HG02678 (cell line): ENCODE measurements at regions not wholly inside any gene's neighbourhood (a gene's known extent, or its start where the extent isn't known, plus 50 kb on each side); places are given as distances from the start of the nearest gene placed in this dataset.

Source experiments
- ATAC-seq: cut with Tn5 transposase; IDR thresholded peaks from one replicate; pipeline ENCODE4 v1.9.1; 2021; ENCODE audit warnings: mild to moderate bottlenecking, moderate library complexity; ENCODE audit not compliant: unreplicated experiment

GRCh38 chrX:139293991-139294390, 236.5 kb upstream of the F9 start:
- no peak for ATAC-seq

DNA sequence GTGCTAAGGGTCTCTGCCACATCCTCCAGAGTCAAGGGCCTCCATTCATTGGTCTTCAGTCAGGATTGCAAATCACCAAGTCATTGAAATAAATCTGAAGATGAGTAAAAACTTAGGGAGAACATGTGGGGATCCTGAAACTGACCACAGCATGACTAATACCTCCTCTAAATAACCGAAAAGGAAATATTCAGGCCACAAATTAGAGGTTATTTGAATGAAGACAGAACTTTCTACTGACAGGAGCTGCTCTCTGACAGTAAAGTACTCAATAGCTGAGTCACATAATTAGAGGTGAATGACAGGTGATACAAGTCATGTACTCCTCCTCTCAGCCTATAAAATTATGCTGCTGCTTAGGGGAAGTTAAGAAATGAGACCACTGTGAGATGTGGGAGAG, 240.2 kb upstream of the F9 start:
- ATAC-seq: no peak

DNA sequence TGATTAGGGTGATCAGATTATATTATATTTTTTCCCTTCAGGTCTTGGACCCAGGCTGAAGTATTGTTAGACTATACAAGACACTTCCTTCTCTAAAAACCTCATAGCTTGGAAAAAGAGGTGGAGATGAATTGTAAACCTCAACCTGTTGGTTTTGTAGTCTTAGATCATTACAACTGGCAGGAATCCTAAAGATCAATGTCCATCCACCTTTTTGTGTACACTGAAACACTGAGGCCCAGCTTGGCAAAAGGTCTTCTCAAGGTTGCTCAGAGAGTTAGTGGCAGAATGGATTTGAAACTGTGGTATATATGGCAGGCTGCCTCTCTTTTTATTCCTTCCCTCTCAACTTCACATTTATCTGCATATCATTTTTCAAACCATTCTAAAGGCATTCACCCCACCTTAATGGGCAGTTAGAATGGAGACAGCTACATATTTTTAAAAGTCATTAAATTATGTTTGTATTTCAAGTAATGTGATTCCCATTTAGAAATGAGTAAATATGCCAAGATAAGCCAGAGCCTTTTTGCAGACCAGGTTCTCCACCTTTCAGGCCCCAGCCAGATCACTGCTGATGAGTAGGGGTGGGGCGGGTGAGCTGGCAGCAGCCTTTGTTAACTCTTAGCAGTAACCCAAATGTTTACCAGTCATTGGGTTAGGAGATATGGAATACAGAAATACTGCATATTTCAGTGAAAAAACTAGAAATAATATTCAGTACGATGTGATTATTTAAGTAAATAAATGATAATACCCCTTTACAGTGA, 243.2 kb upstream of the F9 start:
- no peak for ATAC-seq

DNA sequence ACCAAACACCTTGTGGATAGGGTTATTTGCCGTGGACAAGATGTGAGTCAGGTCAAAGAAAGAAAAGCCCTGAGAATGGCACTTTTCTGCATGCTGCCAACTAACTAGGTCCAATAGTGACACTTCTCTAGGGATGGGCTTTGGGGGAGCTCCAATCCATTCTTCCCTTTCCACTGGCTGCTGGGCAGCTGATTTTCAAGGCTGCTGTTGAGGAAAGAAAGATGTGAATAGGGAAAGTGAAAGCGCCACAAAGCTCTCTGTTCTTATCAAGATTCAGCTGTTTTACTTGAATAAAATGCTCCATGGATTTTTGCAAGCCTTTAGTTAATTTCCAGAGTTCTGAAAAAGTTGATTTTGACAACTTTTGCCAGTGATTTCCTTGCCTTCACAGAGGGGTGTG, 244.2 kb upstream of the F9 start:
- no peak for ATAC-seq

DNA sequence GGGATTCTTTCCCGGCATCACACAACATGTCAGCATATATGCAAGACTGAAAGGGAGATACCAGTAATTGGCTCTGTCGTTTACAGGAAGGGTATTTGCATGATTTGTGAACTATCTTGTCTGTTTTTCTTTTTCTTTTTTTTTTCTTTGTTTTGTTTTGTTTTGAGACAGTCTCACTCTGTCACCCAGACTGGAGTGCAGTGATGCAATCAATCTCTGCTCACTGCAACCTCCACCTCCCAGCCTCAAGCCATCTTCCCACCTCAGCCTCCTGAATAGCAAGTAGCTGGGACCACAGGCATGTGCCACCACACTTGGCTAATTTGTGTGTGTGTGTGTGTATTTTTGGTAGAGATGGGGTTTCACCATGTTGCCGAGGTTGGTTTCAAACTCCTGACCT, 262.7 kb upstream of the F9 start:
- ATAC-seq: no peak

GRCh38 chrX:139246295-139246694, 284.2 kb upstream of the F9 start:
- ATAC-seq: no peak

- ATAC-seq: no peak
Measured at GRCh38 chrX:139237141-139237540, 293.4 kb upstream of the F9 start.

- no peak for ATAC-seq
Measured at GRCh38 chrX:139234898-139235297, 295.6 kb upstream of the F9 start.

GRCh38 chrX:139224953-139225665, 305.4 kb upstream of the F9 start:
- ATAC-seq: no peak

DNA sequence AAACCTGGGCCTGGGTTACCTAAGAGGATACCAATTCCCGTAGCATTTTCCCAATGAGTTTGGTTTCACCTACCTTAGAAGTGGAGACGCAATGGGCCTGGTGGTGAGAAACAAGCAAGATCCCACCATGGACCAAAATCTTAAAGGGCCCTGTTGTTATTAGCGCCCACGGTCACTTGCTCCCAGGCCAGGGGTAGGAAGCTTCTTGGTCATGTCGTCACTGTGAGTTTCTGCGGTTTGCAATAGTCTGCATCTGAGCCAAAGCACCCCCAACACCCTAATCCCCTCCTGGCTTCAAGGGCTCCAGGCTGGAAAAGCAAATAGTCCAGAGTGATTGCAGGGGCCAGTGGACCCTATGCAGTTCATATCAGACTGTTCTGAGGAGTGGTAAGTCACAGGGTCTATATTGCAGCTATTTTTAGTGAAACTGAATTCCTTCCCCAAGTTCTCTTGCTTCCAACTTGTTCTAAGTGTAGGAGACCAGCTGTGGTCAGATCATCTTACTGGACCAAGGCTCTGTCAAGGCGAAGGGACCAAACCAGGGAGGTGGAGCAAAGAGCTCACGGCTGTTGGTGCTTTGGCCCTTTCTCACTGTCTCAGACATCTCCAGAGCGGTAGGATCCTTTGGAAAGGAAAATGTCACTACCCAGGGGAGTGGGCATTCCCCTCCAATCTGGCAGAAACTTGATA, 307.9 kb upstream of the F9 start:
- no peak for ATAC-seq

GRCh38 chrX:139213241-139213709, 317.3 kb upstream of the F9 start:
- ATAC-seq: no peak

- no peak for ATAC-seq
Measured at GRCh38 chrX:139211568-139212182, 318.9 kb upstream of the F9 start.

DNA sequence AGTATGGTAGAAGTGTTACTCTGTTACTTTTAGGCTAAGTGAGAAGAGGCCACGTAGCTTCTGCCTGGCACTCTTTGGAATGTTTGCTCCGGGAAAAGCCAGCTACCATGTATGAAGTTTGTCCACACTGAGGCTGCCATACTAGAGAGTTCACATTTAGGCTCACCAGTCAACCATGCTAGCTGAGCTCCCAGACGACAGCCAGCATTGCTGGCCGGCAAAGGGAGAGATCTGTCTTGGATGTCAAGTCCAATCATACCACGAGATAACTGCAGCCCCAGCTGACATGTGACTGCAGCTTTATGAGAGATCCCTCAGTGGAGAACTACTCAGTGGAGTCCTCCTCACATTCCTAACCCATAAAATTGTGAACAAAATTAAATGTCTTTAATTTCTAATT, 321.2 kb upstream of the F9 start:
- no peak for ATAC-seq

GRCh38 chrX:139207655-139208054, 322.9 kb upstream of the F9 start:
- ATAC-seq: no peak

DNA sequence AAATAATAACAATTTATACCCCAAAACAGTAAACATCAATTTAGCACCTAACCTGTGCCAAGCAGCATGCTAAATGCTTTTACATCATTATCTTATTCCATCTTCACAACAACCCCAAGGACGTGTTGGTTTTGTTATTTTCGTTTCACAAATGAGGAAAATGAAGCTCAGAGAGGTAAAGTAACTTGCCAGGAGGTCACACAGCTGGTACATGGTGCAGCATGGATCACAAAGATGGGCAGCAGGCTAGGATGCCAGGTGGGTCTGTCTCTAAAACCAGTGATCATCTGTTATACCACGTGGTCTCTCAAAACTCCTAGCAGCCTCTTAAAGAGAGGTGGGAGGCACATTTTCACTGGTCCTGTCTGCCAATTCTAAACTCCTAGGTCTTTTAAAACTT, 323.6 kb upstream of the F9 start:
- no peak for ATAC-seq

GRCh38 chrX:139204898-139205667, 325.5 kb upstream of the F9 start:
- ATAC-seq: no peak

- ATAC-seq: no peak
Measured at GRCh38 chrX:139204571-139204897, 326.0 kb upstream of the F9 start.

DNA sequence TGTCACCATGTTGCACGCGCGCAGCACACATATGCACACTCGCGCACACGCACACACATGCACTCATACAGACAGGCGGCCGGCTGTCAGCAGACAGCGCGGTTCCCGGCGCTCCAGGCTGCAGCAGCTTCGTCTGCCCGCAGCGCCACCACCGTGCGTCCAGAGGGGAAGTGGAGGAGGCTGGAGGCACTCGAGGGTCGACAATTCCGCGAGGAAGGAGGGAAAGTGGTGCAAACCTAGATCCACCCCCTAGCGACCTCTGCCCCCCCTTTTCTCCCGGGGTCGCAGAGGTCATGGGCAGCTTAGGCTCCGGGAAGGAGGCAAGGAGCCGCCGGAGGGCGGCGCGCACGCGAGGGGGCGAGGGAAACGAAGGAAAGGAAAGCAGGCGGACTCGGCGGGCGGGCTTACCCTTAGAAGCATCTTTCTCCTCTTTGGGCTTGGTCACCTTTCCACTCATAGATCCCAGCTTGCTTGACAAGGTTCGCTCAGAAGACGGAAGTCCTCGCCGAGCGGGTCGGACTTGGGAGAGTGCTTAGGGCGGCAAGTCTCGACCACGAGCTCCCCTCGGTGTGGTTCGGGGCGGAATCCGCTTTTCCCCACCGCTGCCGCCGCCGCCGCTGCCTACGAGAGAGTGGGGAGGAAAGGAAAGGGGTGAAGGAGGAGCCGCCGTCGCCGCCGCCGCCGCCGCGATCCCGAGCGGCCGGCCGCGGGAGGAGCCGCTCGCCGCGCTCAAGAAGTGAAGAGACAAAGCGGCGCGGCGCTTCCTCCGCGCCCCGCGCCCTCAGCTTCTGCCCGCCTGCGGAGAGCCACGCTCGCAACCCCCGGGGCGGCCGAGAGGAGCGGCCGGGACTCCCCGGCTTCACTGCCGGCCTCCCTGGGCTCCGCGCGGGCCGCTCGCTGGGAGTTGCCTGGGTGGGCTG, 326.6 kb upstream of the F9 start:
- ATAC-seq: no peak

GRCh38 chrX:139202742-139203420, 327.7 kb upstream of the F9 start:
- no peak for ATAC-seq
